Naive B cell (primary cell): ENCODE measurements at regions not wholly inside any gene's neighbourhood (a gene's known extent, or its start where the extent isn't known, plus 50 kb on each side); places are given as distances from the start of the nearest gene placed in this dataset.

ENCODE experiments used
- ATAC-seq, 2 donors: fragments of 150-1000 bp; cut with Tn5 transposase; 2 replicates each; pipeline ENCODE4 v1.10.0; 2021; ENCODE audit warnings: low read depth in 2 of 2, mild to moderate bottlenecking in 2 of 2, moderate library complexity in 2 of 2
- DNase-seq: peaks from one replicate; pipeline ENCODE4 v3.0.0; 2022
- H3K27ac Mint-ChIP-seq, 6 donors: one replicate each; pipeline ENCODE4 v1.8.0; 2020 to 2022; ENCODE audit warnings: mild to moderate bottlenecking in 6 of 6, mixed read lengths in 6 of 6, moderate library complexity in 5 of 6, inconsistent platforms in 2 of 6
- H3K27me3 Mint-ChIP-seq, 3 donors: one replicate each; pipeline ENCODE4 v1.8.0; 2021 to 2022; ENCODE audit warnings: mixed read lengths in 3 of 3, mild to moderate bottlenecking in 1 of 3
- H3K36me3 Mint-ChIP-seq, 2 donors: one replicate each; pipeline ENCODE4 v1.8.0; 2020 to 2022; ENCODE audit warnings: mixed read lengths in 2 of 2, inconsistent platforms in 1 of 2, mild to moderate bottlenecking in 1 of 2
- H3K4me1 Mint-ChIP-seq, 3 donors: one replicate each; pipeline ENCODE4 v1.8.0; 2020 to 2022; ENCODE audit warnings: mixed read lengths in 3 of 3, inconsistent platforms in 1 of 3, mild to moderate bottlenecking in 1 of 3, moderate library complexity in 1 of 3
- H3K4me3 Mint-ChIP-seq, 8 donors: one replicate each; pipeline ENCODE4 v1.8.0; 2020 to 2022; ENCODE audit warnings: mild to moderate bottlenecking in 8 of 8, mixed read lengths in 8 of 8, moderate library complexity in 8 of 8, inconsistent platforms in 2 of 8
- H3K9me3 Mint-ChIP-seq, 7 donors: one replicate each; pipeline ENCODE4 v1.8.0; 2020 to 2022; ENCODE audit warnings: mixed read lengths in 7 of 7, mild to moderate bottlenecking in 5 of 7, inconsistent platforms in 2 of 7, moderate library complexity in 1 of 7

- no peaks in the 10 kb centered on the region for H3K36me3 Mint-ChIP-seq
- no peak overlapping the region for H3K27ac Mint-ChIP-seq
- no peak for ATAC-seq
- H3K4me3 Mint-ChIP-seq: no peak overlapping the region
- peaks cover 0 to 5% (median 0%) of the 10 kb centered on the region in 7 donors for H3K9me3 Mint-ChIP-seq
- no peaks in the 10 kb centered on the region for H3K27me3 Mint-ChIP-seq
- no peak for DNase-seq
- no peaks in the 10 kb centered on the region for H3K4me1 Mint-ChIP-seq
Measured at GRCh38 chr3:87422333-87422732, 145.9 kb upstream of the POU1F1 start.

- no peak overlapping the region for H3K27ac Mint-ChIP-seq
- H3K27me3 Mint-ChIP-seq: no peaks in the 10 kb centered on the region
- H3K4me3 Mint-ChIP-seq: no peak overlapping the region
- no peaks in the 10 kb centered on the region for H3K36me3 Mint-ChIP-seq
- peaks cover 0 to 10% (median 0%) of the 10 kb centered on the region in 7 donors for H3K9me3 Mint-ChIP-seq
- DNase-seq: no peak
- no peaks in the 10 kb centered on the region for H3K4me1 Mint-ChIP-seq
- no peak for ATAC-seq
Measured at GRCh38 chr3:87420171-87420570, 143.8 kb upstream of the POU1F1 start.

DNA sequence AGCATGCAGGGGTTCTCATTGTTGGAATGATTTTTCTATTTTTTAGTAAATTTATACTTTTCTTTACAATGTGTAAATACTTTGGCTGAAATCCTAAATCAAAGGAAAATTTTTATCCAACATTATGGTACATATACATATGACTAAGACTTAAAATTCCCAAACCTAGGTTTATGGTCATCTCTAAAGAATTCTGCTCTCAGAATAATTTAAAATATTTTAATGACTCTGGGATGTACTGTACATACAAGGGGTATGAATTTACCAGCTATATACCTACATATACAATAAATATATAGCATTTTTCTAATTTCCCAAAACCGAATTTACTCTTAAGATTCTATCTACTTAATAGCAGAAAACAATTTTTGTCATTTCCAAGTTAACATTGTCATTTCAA is 137.9 kb upstream of the POU1F1 start:
- no peak overlapping the region for H3K4me3 Mint-ChIP-seq

DNA sequence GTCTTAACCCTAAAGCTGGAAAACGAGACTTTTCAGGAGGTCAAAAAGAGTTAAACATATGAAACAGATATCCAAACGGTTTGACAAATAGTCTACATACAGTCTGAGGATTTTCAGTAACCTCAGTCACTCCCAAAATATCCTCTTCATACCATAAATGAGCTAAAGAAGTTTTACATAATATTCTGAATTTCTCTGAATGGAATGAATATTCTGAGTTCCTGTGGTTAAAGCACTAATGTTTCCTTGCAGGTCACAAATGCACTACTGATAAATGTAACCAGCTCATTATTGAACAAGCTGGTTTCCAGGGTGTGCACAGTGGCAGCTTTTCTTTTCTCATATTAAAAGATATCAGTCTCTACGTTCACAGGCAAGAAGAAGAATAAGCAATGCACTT is 137.4 kb upstream of the POU1F1 start:
- H3K36me3 Mint-ChIP-seq: no peaks in the 10 kb centered on the region

More for the DNA sequence above, 137.9 kb upstream of the POU1F1 start:
- ATAC-seq: no peak
- Mint-ChIP-seq H3K36me3 (no peaks in the 10 kb centered on the region), H3K27ac (no peak overlapping the region), H3K4me1 (no peaks in the 10 kb centered on the region), H3K9me3 (peaks cover 0 to 11% (median 0%) of the 10 kb centered on the region in 7 donors), H3K27me3 (no peaks in the 10 kb centered on the region)
- DNase-seq: no peak

DNA sequence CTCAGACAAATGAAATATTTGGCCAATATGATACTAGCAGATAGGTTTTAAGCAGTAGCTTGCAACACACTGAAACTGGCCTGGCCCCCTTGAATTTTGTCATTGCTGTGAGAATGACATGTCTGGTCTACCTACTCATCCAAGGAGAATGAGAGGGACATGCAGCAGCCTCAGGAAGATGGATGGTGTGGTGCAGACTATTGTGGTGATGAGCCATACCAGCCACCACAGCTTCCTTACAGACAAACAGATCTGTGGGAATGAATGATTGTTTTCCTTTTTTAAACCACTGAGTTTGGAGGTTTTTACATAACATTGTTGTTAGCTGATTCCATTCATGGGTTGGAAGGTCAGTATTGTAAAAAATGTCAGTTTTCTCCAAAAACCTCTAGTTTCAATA is 133.7 kb upstream of the POU1F1 start:
- Mint-ChIP-seq H3K27me3 (no peaks in the 10 kb centered on the region), H3K4me3 (no peak overlapping the region), H3K9me3 (peaks cover 0 to 11% (median 0%) of the 10 kb centered on the region in 7 donors), H3K4me1 (no peaks in the 10 kb centered on the region), H3K36me3 (no peaks in the 10 kb centered on the region), H3K27ac (no peak overlapping the region)
- no peak for ATAC-seq
- no peak for DNase-seq

More for the DNA sequence above, 137.4 kb upstream of the POU1F1 start:
- H3K27ac Mint-ChIP-seq: no peak overlapping the region
- H3K4me3 Mint-ChIP-seq: no peak overlapping the region
- H3K9me3 Mint-ChIP-seq: peaks cover 0 to 11% (median 0%) of the 10 kb centered on the region in 7 donors
- DNase-seq (no peak), ATAC-seq (no peak)
- no peaks in the 10 kb centered on the region for H3K4me1 Mint-ChIP-seq
- no peaks in the 10 kb centered on the region for H3K27me3 Mint-ChIP-seq

DNA sequence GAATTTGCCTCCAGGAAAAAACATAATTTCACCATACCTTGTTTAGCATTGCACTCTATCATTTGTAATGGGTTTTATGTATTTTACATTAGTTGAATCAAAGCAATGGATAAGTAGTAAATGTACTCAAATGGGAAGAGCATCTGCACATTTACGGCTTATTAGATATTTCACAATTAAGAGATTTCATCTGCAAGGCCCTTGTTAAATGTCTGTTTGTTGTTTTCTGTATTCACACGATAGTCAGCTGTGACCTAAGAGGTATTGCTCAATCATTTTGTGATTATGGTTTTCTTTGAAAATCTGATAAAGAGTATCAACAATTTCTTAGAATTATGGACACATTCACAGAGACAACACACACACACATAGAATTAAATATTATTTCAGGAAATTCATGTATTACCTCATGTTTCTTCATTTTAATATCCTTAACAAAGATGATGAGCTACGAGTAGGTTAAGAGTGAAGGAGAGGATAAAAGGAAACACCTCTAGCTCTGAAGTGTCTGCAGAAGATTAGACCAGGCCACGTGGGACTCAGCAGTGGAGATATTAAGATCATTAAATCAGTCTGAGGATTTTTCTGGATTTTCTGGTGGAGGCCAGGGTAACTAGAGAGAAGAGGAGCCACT is 121.9 kb upstream of the POU1F1 start:
- Mint-ChIP-seq H3K36me3 (no peaks in the 10 kb centered on the region), H3K4me3 (no peak overlapping the region), H3K4me1 (no peaks in the 10 kb centered on the region), H3K27me3 (peaks cover 0 to 10% (median 0%) of the 10 kb centered on the region in 3 donors), H3K9me3 (peaks cover 0 to 13% (median 4%) of the 10 kb centered on the region in 7 donors), H3K27ac (no peak overlapping the region)
- no peak for ATAC-seq
- no peak for DNase-seq

DNA sequence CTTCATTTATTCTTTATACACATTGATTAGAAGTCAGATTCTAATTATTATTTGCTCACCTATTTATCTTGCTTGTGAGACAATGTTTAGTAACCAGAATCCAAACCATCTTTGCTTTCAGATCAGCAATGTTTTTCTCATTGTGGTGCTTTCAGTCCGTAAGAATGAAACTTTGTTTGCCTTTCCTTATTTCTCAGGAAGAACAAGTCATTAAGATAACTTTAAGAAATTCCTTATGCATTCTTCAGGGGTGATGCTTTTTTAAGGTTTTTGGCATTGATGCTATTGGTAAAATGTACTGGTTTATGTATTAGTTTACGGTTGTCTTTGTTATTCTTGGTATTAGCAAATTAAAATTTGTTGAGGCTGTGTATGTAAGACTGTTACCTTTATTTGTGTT is 120.8 kb upstream of the POU1F1 start:
- no peak for ATAC-seq
- H3K4me1 Mint-ChIP-seq: no peaks in the 10 kb centered on the region

GRCh38 chr3:87390821-87391220 is 114.4 kb upstream of the POU1F1 start:
- Mint-ChIP-seq H3K27ac (no peak overlapping the region), H3K27me3 (no peaks in the 10 kb centered on the region), H3K4me3 (no peak overlapping the region), H3K36me3 (no peaks in the 10 kb centered on the region), H3K4me1 (no peaks in the 10 kb centered on the region), H3K9me3 (peaks cover 4 to 19% (median 9%) of the 10 kb centered on the region in 7 donors)
- no peak for DNase-seq
- no peak for ATAC-seq

More for the DNA sequence above, 120.8 kb upstream of the POU1F1 start:
- Mint-ChIP-seq H3K27me3 (peaks cover 0 to 6% (median 0%) of the 10 kb centered on the region in 3 donors), H3K27ac (no peak overlapping the region), H3K4me3 (no peak overlapping the region), H3K9me3 (peaks cover 0 to 13% (median 4%) of the 10 kb centered on the region in 7 donors), H3K36me3 (no peaks in the 10 kb centered on the region)
- DNase-seq: no peak

DNA sequence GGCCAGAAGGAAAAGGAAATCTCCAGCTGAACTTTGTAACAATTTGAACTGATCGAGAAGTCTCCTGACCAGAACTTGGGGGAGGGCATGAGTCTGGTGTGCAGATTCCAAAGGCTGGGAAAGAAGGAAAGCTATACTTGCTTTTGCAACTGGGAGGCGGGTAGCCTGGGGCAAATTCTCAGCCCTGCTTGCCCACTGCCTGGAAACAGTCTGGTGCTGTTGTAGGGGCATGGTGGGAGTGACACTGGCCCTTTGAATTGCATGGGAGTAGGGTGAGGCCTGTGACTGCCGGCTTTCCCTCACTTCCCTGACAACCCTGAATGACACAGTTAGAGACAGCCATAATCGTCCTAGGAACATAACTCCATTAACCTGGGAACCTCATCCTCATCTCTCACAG is 114.0 kb upstream of the POU1F1 start:
- Mint-ChIP-seq H3K9me3 (peaks cover 4 to 21% (median 9%) of the 10 kb centered on the region in 7 donors), H3K27ac (no peak overlapping the region), H3K27me3 (no peaks in the 10 kb centered on the region), H3K4me1 (no peaks in the 10 kb centered on the region), H3K4me3 (no peak overlapping the region), H3K36me3 (no peaks in the 10 kb centered on the region)
- DNase-seq (no peak), ATAC-seq (no peak)

DNA sequence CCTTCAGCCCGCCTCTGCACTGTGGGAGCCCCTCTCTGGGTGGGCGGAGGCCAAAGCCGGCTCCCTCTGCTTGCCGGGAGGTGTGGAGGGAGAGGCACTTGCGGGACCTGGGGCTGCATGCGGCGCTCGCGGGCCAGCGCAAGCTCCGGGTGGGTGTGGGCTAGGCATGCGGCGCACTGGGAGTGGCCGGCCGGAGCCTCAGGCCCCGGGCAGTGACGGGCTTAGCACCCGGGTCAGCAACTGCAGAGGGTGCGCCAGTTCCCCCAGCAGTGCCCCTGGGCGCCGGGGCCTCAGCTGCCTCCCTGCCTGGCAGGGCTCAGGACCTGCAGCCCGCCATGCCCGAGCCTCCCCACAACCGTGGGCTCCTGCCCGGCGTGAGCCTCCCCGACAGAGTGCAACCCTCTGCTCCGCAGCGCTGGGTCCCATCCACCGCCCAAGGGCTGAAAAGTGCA is 98.9 kb upstream of the POU1F1 start:
- Mint-ChIP-seq H3K4me1 (no peaks in the 10 kb centered on the region), H3K27ac (no peak overlapping the region), H3K9me3 (no peaks in the 10 kb centered on the region), H3K36me3 (no peaks in the 10 kb centered on the region), H3K27me3 (peaks cover 11 to 16% (median 12%) of the 10 kb centered on the region in 3 donors), H3K4me3 (no peak overlapping the region)
- ATAC-seq (no peak), DNase-seq (no peak)

DNA sequence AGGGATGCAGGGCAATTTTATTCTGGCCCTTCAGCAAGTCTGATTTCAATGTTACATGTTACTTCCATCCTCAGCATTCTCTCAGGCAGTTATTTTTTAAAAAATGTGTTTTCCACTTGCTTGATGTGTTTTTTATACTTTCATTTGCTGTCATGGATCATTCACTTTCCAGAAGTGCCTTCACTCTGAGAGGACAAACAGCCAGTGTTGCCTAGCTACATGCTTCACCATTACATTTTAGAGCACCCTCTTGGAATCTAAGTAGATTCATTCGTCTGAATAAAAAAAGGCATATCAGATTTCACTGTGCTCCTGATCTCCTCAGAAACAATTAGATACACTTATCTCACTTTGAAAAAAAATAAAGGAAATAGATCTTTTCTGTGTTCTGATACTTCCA is 93.6 kb upstream of the POU1F1 start:
- no peaks in the 10 kb centered on the region for H3K36me3 Mint-ChIP-seq

GRCh38 chr3:87367736-87368135 is 91.4 kb upstream of the POU1F1 start:
- no peaks in the 10 kb centered on the region for H3K9me3 Mint-ChIP-seq
- no peak for ATAC-seq
- H3K36me3 Mint-ChIP-seq: no peaks in the 10 kb centered on the region
- H3K4me1 Mint-ChIP-seq: no peaks in the 10 kb centered on the region
- peaks cover 8 to 20% (median 16%) of the 10 kb centered on the region in 3 donors for H3K27me3 Mint-ChIP-seq
- no peak for DNase-seq
- H3K4me3 Mint-ChIP-seq: no peak overlapping the region
- no peak overlapping the region for H3K27ac Mint-ChIP-seq

More for the DNA sequence above, 93.6 kb upstream of the POU1F1 start:
- no peak for DNase-seq
- no peak overlapping the region for H3K27ac Mint-ChIP-seq
- H3K9me3 Mint-ChIP-seq: no peaks in the 10 kb centered on the region
- no peak for ATAC-seq
- no peak overlapping the region for H3K4me3 Mint-ChIP-seq
- no peaks in the 10 kb centered on the region for H3K4me1 Mint-ChIP-seq
- H3K27me3 Mint-ChIP-seq: peaks cover 8 to 16% (median 11%) of the 10 kb centered on the region in 3 donors

GRCh38 chr3:87363721-87364120 is 87.3 kb upstream of the POU1F1 start:
- H3K4me1 Mint-ChIP-seq: no peaks in the 10 kb centered on the region
- H3K27ac Mint-ChIP-seq: no peak overlapping the region
- H3K4me3 Mint-ChIP-seq: no peak overlapping the region
- H3K27me3 Mint-ChIP-seq: peaks cover 0 to 14% (median 10%) of the 10 kb centered on the region in 3 donors
- H3K36me3 Mint-ChIP-seq: no peaks in the 10 kb centered on the region
- DNase-seq (no peak), ATAC-seq (no peak)
- H3K9me3 Mint-ChIP-seq: no peaks in the 10 kb centered on the region

- Mint-ChIP-seq H3K4me3 (no peak overlapping the region), H3K4me1 (no peaks in the 10 kb centered on the region), H3K27ac (no peak overlapping the region), H3K36me3 (no peaks in the 10 kb centered on the region), H3K27me3 (peaks cover 0 to 10% (median 8%) of the 10 kb centered on the region in 3 donors), H3K9me3 (no peaks in the 10 kb centered on the region)
- no peak for ATAC-seq
- no peak for DNase-seq
Measured at GRCh38 chr3:87361956-87362355, 85.6 kb upstream of the POU1F1 start.
